H1 (cell line): ENCODE measurements at regions not wholly inside any gene's neighbourhood (a gene's known extent, or its start where the extent isn't known, plus 50 kb on each side); places are given as distances from the start of the nearest gene placed in this dataset.

Experiments
- CBX5 ChIP-seq: fragments of 300-800, 300-1000 bp; sonication (generic); IDR thresholded peaks from 2 replicates; pipeline ENCODE4 v1.7.1; 2016; ENCODE audit warnings: antibody characterized with exemption, low read length, low read depth
- CEBPB ChIP-seq: IDR thresholded peaks from 2 replicates; pipeline ENCODE4 v1.6.1; 2012; ENCODE audit warnings: low read depth, low read length
- CTCF ChIP-seq, 3 experiments: IDR thresholded peaks; 1 replicate in 2 of 3; 2 replicates in 1 of 3; pipeline versions ENCODE4 v1.5.1 to v1.6.1; 2011; ENCODE audit warnings: low read length in 3 of 3, mild to moderate bottlenecking in 3 of 3, inconsistent platforms in 2 of 3, low read depth in 1 of 3, moderate library complexity in 1 of 3; ENCODE audit not compliant: insufficient read depth in 1 of 3; ENCODE audit errors: control extremely low read depth in 1 of 3
- KDM4A ChIP-seq: IDR thresholded peaks from one replicate; pipeline ENCODE4 v1.7.1; 2012; ENCODE audit warnings: low read depth, mild to moderate bottlenecking, moderate library complexity, low read length, inconsistent platforms; ENCODE audit not compliant: severe bottlenecking
- POLR2A ChIP-seq, 2 experiments: IDR thresholded peaks; 1 replicate in 1 of 2; 2 replicates in 1 of 2; pipeline ENCODE4 v1.6.1; 2011; ENCODE audit warnings: low read depth in 2 of 2, low read length in 2 of 2, mild to moderate bottlenecking in 2 of 2; ENCODE audit errors: control extremely low read depth in 1 of 2
- SUZ12 ChIP-seq: fragments of 200-600 bp; sonication (generic); IDR thresholded peaks from 2 replicates; pipeline ENCODE4 v1.6.1; 2012; ENCODE audit warnings: mild to moderate bottlenecking, inconsistent platforms, low read length, moderate library complexity, mixed read lengths
- TEAD4 ChIP-seq: IDR thresholded peaks from 2 replicates; pipeline ENCODE4 v1.6.1; 2012; ENCODE audit warnings: low read depth, low read length, inconsistent platforms, mixed read lengths
- USF2 ChIP-seq: IDR thresholded peaks from 2 replicates; pipeline ENCODE4 v1.6.1; 2011; ENCODE audit warnings: low read length, improper control_type of control experiment
- YY1 ChIP-seq: IDR thresholded peaks from 2 replicates; pipeline ENCODE4 v1.6.1; 2011; ENCODE audit warnings: low read depth, mild to moderate bottlenecking, low read length

- no peak for TF ChIP-seq SUZ12
- no peak for TF ChIP-seq KDM4A
- TF ChIP-seq CTCF (IDR thresholded peaks at IDR 0.05; ENCODE audit: control extremely low read depth in 1 of 3, insufficient read depth in 1 of 3, low read depth in 1 of 3, low read length in 3 of 3) = no peak
- TF ChIP-seq TEAD4 = no peak
- no peak for TF ChIP-seq POLR2A (IDR thresholded peaks at IDR 0.05; ENCODE audit: control extremely low read depth in 1 of 2, low read depth in 2 of 2, low read length in 2 of 2)
- TF ChIP-seq CEBPB = no peak
- TF ChIP-seq USF2 = no peak
- no peak for TF ChIP-seq YY1
- no peak for TF ChIP-seq CBX5
These were observed 166.3 kb upstream of the HDAC4 start for GRCh38 chr2:239566995-239567568.
